ENCODE measurements at regions not wholly inside any gene's neighbourhood (a gene's known extent, or its start where the extent isn't known, plus 50 kb on each side); places are given as distances from the start of the nearest gene placed in this dataset.
A peak's percentile ranks its signal among the peaks of the same experiment; 100 is the strongest.

GRCh38 chr11:64500176-64501013 is 55.3 kb upstream of the SLC22A11 start (continued):
- TF ChIP-seq, protein P1, sequence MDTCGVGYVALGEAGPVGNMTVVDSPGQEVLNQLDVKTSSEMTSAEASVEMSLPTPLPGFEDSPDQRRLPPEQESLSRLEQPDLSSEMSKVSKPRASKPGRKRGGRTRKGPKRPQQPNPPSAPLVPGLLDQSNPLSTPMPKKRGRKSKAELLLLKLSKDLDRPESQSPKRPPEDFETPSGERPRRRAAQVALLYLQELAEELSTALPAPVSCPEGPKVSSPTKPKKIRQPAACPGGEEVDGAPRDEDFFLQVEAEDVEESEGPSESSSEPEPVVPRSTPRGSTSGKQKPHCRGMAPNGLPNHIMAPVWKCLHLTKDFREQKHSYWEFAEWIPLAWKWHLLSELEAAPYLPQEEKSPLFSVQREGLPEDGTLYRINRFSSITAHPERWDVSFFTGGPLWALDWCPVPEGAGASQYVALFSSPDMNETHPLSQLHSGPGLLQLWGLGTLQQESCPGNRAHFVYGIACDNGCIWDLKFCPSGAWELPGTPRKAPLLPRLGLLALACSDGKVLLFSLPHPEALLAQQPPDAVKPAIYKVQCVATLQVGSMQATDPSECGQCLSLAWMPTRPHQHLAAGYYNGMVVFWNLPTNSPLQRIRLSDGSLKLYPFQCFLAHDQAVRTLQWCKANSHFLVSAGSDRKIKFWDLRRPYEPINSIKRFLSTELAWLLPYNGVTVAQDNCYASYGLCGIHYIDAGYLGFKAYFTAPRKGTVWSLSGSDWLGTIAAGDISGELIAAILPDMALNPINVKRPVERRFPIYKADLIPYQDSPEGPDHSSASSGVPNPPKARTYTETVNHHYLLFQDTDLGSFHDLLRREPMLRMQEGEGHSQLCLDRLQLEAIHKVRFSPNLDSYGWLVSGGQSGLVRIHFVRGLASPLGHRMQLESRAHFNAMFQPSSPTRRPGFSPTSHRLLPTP (IDR thresholded peaks at IDR 0.05; ENCODE audit: borderline replicate concordance, extremely low read depth, insufficient read length), result no peak
- TF ChIP-seq RBM17 (IDR thresholded peaks at IDR 0.05; ENCODE audit: borderline replicate concordance, low read depth, low read length), result no peak
- TF ChIP-seq NR2C1 (IDR thresholded peaks at IDR 0.05), result peak; percentile 50; the same call in 1 of the 2 replicates
- no peak for TF ChIP-seq NR2C1 (tag; IDR thresholded peaks at IDR 0.05)
- no peak for TF ChIP-seq SMAD3 (CRISPR knock-in tag; conservative IDR thresholded peaks at IDR 0.05)
- TF ChIP-seq RFX7 (CRISPR knock-in tag; IDR thresholded peaks at IDR 0.05), result no peak
- TF ChIP-seq RBM39 (optimal IDR thresholded peaks at IDR 0.05; ENCODE audit: low read depth, low read length), result no peak
- TF ChIP-seq CAMTA2 (CRISPR knock-in tag; conservative IDR thresholded peaks at IDR 0.05), result no peak
- TF ChIP-seq ZNF408 (CRISPR knock-in tag; IDR thresholded peaks at IDR 0.05; ENCODE audit: low read depth), result no peak
- TF ChIP-seq, protein P2, sequence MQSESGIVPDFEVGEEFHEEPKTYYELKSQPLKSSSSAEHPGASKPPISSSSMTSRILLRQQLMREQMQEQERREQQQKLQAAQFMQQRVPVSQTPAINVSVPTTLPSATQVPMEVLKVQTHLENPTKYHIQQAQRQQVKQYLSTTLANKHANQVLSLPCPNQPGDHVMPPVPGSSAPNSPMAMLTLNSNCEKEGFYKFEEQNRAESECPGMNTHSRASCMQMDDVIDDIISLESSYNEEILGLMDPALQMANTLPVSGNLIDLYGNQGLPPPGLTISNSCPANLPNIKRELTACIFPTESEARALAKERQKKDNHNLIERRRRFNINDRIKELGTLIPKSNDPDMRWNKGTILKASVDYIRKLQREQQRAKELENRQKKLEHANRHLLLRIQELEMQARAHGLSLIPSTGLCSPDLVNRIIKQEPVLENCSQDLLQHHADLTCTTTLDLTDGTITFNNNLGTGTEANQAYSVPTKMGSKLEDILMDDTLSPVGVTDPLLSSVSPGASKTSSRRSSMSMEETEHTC (IDR thresholded peaks at IDR 0.05), result no peak
- TF ChIP-seq CREBBP (IDR thresholded peaks at IDR 0.05; ENCODE audit: low read depth, low read length), result no peak
- no peak for TF ChIP-seq STAT5A (IDR thresholded peaks at IDR 0.05; ENCODE audit: borderline replicate concordance, low read length)
- TF ChIP-seq ZNF324 (CRISPR knock-in tag; IDR thresholded peaks at IDR 0.05), result no peak
- no peak for TF ChIP-seq NR3C1 (CRISPR knock-in tag; IDR thresholded peaks at IDR 0.05)
- TF ChIP-seq, protein P3, sequence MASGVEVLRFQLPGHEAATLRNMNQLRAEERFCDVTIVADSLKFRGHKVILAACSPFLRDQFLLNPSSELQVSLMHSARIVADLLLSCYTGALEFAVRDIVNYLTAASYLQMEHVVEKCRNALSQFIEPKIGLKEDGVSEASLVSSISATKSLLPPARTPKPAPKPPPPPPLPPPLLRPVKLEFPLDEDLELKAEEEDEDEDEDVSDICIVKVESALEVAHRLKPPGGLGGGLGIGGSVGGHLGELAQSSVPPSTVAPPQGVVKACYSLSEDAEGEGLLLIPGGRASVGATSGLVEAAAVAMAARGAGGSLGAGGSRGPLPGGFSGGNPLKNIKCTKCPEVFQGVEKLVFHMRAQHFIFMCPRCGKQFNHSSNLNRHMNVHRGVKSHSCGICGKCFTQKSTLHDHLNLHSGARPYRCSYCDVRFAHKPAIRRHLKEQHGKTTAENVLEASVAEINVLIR (CRISPR knock-in tag; IDR thresholded peaks at IDR 0.05), result no peak
- no peak for TF ChIP-seq TEAD4 (IDR thresholded peaks at IDR 0.05; ENCODE audit: low read length)
- TF ChIP-seq TEAD4 (CRISPR knock-in tag; IDR thresholded peaks at IDR 0.05; ENCODE audit: borderline replicate concordance), result no peak
- TF ChIP-seq NFATC3 (IDR thresholded peaks at IDR 0.05), result no peak
- no peak for TF ChIP-seq ETV5 (CRISPR knock-in tag; IDR thresholded peaks at IDR 0.05; ENCODE audit: low read depth)
- TF ChIP-seq RBM22 (IDR thresholded peaks at IDR 0.05; ENCODE audit: low read depth, low read length, poor library complexity, severe bottlenecking), result no peak
- no peak for TF ChIP-seq HEY1 (CRISPR knock-in tag; IDR thresholded peaks at IDR 0.05; ENCODE audit: borderline replicate concordance)
- no peak for TF ChIP-seq HOXB6 (CRISPR knock-in tag; IDR thresholded peaks at IDR 0.05; ENCODE audit: borderline replicate concordance)
- TF ChIP-seq NUFIP1 (IDR thresholded peaks at IDR 0.05; ENCODE audit: partially characterized antibody), result no peak
- TF ChIP-seq ZNF76 (CRISPR knock-in tag; IDR thresholded peaks at IDR 0.05; ENCODE audit: borderline replicate concordance), result no peak
- no peak for TF ChIP-seq STAT5B (CRISPR knock-in tag; IDR thresholded peaks at IDR 0.05)

Measured in K562 (cell line).